K562 (cell line): ENCODE measurements at regions not wholly inside any gene's neighbourhood (a gene's known extent, or its start where the extent isn't known, plus 50 kb on each side); places are given as distances from the start of the nearest gene placed in this dataset.

Source experiments
- ARID1B ChIP-seq: fragments of 450-650 bp; IDR thresholded peaks from 2 replicates; pipeline ENCODE4 v1.6.1; 2016; ENCODE audit warnings: antibody characterized with exemption, mild to moderate bottlenecking, inconsistent platforms
- ETV6 ChIP-seq, 3 experiments: fragments of 150-350 bp in 1 of 3; sonication (generic) in 1 of 3; formaldehyde crosslinking in 1 of 3; IDR thresholded peaks; 2 replicates each; pipeline versions ENCODE4 v1.6.1 to v1.8.0; 2014 to 2022; ENCODE audit warnings: borderline replicate concordance in 2 of 3, low read depth in 2 of 3, antibody characterized with exemption in 1 of 3, low read length in 1 of 3, mild to moderate bottlenecking in 1 of 3, missing genetic modification reagents in 1 of 3
- HNRNPUL1 ChIP-seq: fragments of 200-400 bp; formaldehyde crosslinking; IDR thresholded peaks from 2 replicates; pipeline ENCODE4 v1.6.1; 2017; ENCODE audit warnings: low read length
- HSF4 ChIP-seq: fragments of 250-450 bp; sonication (Bioruptor Pico); IDR thresholded peaks from 2 replicates; pipeline ENCODE4 v2.1.2; 2022; ENCODE audit warnings: mild to moderate bottlenecking, moderate library complexity, borderline replicate concordance
- KLF1 ChIP-seq: fragments of 450-650 bp; IDR thresholded peaks from 2 replicates; pipeline ENCODE4 v1.6.1; 2016; ENCODE audit warnings: missing genetic modification characterization, missing compliant biosample characterization
- L3MBTL2 ChIP-seq: fragments of 450-650 bp; IDR thresholded peaks from 2 replicates; pipeline ENCODE4 v1.6.1; 2016; ENCODE audit warnings: mild to moderate bottlenecking, moderate library complexity
- NR2C2 ChIP-seq, 2 experiments: fragments of 200-800 bp in 1 of 2; sonication (Bioruptor generic) in 1 of 2; sonication (generic) in 1 of 2; formaldehyde crosslinking in 1 of 2; IDR thresholded peaks; 2 replicates each; pipeline versions ENCODE4 v1.6.1 to v1.8.0; 2016 to 2022; ENCODE audit warnings: mild to moderate bottlenecking in 1 of 2, missing compliant biosample characterization in 1 of 2, missing genetic modification characterization in 1 of 2, missing genetic modification reagents in 1 of 2
- PCBP1 ChIP-seq: fragments of 200-400 bp; formaldehyde crosslinking; IDR thresholded peaks from 2 replicates; pipeline ENCODE4 v1.6.1; 2018; ENCODE audit warnings: mild to moderate bottlenecking, low read depth, low read length; ENCODE audit not compliant: poor library complexity, severe bottlenecking
- TOE1 ChIP-seq, 2 experiments: fragments of 450-650 bp in 1 of 2; sonication (generic) in 1 of 2; formaldehyde crosslinking in 1 of 2; IDR thresholded peaks; 2 replicates each; pipeline versions ENCODE4 v1.7.1 to v1.8.0; 2016 to 2022; ENCODE audit warnings: borderline replicate concordance in 2 of 2, mild to moderate bottlenecking in 2 of 2, antibody characterized with exemption in 1 of 2, inconsistent platforms in 1 of 2, low read depth in 1 of 2, missing genetic modification reagents in 1 of 2, moderate library complexity in 1 of 2
- TRIM24 ChIP-seq, 2 experiments: fragments of 450-650 bp; IDR thresholded peaks; 2 replicates each; pipeline ENCODE4 v1.6.1; 2016
- ZNF174 ChIP-seq: fragments of 250-450 bp; sonication (Bioruptor Pico); IDR thresholded peaks from 2 replicates; pipeline ENCODE4 v1.4.0; 2020; ENCODE audit warnings: mild to moderate bottlenecking
- ZSCAN32 ChIP-seq: fragments of 450-650 bp; formaldehyde crosslinking; IDR thresholded peaks from 2 replicates; pipeline ENCODE4 v1.4.0; 2020; ENCODE audit warnings: mild to moderate bottlenecking, moderate library complexity

DNA sequence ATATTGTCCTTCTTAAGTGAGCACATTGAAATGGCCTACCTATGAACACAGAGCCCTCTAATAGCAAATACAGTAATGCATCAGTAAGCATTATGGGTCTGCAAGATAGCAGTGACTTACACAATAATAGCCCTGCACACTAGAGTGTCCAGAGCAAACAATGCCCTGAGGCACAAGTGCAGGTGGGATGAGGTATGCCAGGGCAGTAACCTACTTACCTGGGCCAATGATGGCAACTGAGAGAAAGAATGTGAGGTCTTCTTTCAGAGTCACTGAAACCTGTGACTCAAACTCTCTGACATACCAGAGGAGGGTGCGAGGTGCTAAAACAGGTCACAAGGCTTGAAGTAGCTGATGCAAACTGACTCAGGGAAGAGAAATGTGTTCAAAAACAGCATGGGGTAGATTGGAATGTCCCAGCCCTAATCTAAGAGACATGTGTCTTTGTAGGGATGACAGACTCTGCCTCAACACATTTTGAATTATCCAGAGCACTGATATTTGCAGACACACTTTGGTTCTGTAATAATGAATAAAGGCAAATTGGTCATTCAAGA lies 168.5 kb upstream of the RUNX1 start (continued):
- TF ChIP-seq NR2C2 (CRISPR knock-in tag; IDR thresholded peaks at IDR 0.05) (no peak), NR2C2 (tag; IDR thresholded peaks at IDR 0.05) (peak; percentile 37; the same call in 1 of the 2 replicates), TOE1 (IDR thresholded peaks at IDR 0.05; ENCODE audit: borderline replicate concordance) (peak; percentile 36; the same call in 1 of the 2 replicates), TOE1 (CRISPR knock-in tag; IDR thresholded peaks at IDR 0.05; ENCODE audit: borderline replicate concordance, low read depth) (no peak), PCBP1 (no peak), ETV6 (IDR thresholded peaks at IDR 0.05; ENCODE audit: borderline replicate concordance in 1 of 2, low read depth in 2 of 2, low read length in 1 of 2) (no peak), ETV6 (CRISPR knock-in tag; IDR thresholded peaks at IDR 0.05; ENCODE audit: borderline replicate concordance) (no peak), ZNF174 (CRISPR knock-in tag) (no peak), L3MBTL2 (peak; percentile 87), HSF4 (no peak), HNRNPUL1 (no peak), ZSCAN32 (CRISPR knock-in tag) (peak; percentile 66; the same call in 1 of the 2 replicates), ARID1B (peak; percentile 19; the same call in 1 of the 2 replicates), TRIM24 (IDR thresholded peaks at IDR 0.05) (peak; percentile 86; a peak in 3 of 4 replicates), KLF1 (tag) (0 out of 2 replicates have a peak, but pooled peaks have one; percentile 26)
